ENCODE measurements at regions not wholly inside any gene's neighbourhood (a gene's known extent, or its start where the extent isn't known, plus 50 kb on each side); places are given as distances from the start of the nearest gene placed in this dataset.

- no peak for DNase-seq (ENCODE audit: low spot score)
Measured at GRCh38 chrX:78493180-78493579, 165.8 kb upstream of the CYSLTR1 start.

- DNase-seq (ENCODE audit: low spot score): no peak
Measured at GRCh38 chrX:78476701-78477100, 149.3 kb upstream of the CYSLTR1 start.

GRCh38 chrX:78456909-78457308 lies 129.5 kb upstream of the CYSLTR1 start:
- no peak for DNase-seq (ENCODE audit: low spot score)

- DNase-seq (ENCODE audit: low spot score): peak; percentile 78
Measured at GRCh38 chrX:78455901-78456300, 128.5 kb upstream of the CYSLTR1 start.

GRCh38 chrX:78452356-78452755 lies 124.9 kb upstream of the CYSLTR1 start:
- no peak for DNase-seq (ENCODE audit: low spot score)

GRCh38 chrX:78437621-78438020 lies 110.2 kb upstream of the CYSLTR1 start:
- DNase-seq (ENCODE audit: low spot score): no peak

- no peak for DNase-seq (ENCODE audit: low spot score)
Measured at GRCh38 chrX:78429172-78429571, 101.8 kb upstream of the CYSLTR1 start.

- DNase-seq (ENCODE audit: low spot score): no peak
Measured at GRCh38 chrX:78388663-78389062, 61.3 kb upstream of the CYSLTR1 start.

- DNase-seq (ENCODE audit: low spot score): no peak
Measured at GRCh38 chrX:78387364-78387763, 60.0 kb upstream of the CYSLTR1 start.

- DNase-seq (ENCODE audit: low spot score): no peak
Measured at GRCh38 chrX:78384486-78384885, 57.1 kb upstream of the CYSLTR1 start.

GRCh38 chrX:78383594-78383993 lies 56.2 kb upstream of the CYSLTR1 start:
- no peak for DNase-seq (ENCODE audit: low spot score)

- no peak for DNase-seq (ENCODE audit: low spot score)
Measured at GRCh38 chrX:78378476-78379115, 51.2 kb upstream of the CYSLTR1 start.
